HG03064 (cell line): ENCODE measurements at regions not wholly inside any gene's neighbourhood (a gene's known extent, or its start where the extent isn't known, plus 50 kb on each side); places are given as distances from the start of the nearest gene placed in this dataset.
"Not testable (repeated sequence)": the region's sequence is repeated elsewhere in the genome, so short reads cannot be mapped to it uniquely, and the experiment has no call there.

Experiments used
- ATAC-seq: cut with Tn5 transposase; IDR thresholded peaks from one replicate; pipeline ENCODE4 v1.9.1; 2021; ENCODE audit warnings: low read depth; ENCODE audit not compliant: unreplicated experiment

GRCh38 chr1:187038784-187039183 is 210.0 kb downstream of the PLA2G4A start:
- ATAC-seq = no peak

GRCh38 chr1:187041104-187041503 is 212.4 kb downstream of the PLA2G4A start:
- no peak for ATAC-seq

GRCh38 chr1:187042538-187042937 is 213.8 kb downstream of the PLA2G4A start:
- no peak for ATAC-seq

- ATAC-seq = not testable (repeated sequence)
Measured at GRCh38 chr1:187043433-187043832, 214.7 kb downstream of the PLA2G4A start.

- ATAC-seq = no peak
Measured at GRCh38 chr1:187044411-187044810, 215.7 kb downstream of the PLA2G4A start.

GRCh38 chr1:187045371-187045770 is 216.6 kb downstream of the PLA2G4A start:
- ATAC-seq = no peak

- ATAC-seq = no peak
Measured at GRCh38 chr1:187046293-187046692, 217.5 kb downstream of the PLA2G4A start.

GRCh38 chr1:187047298-187047697 is 218.5 kb downstream of the PLA2G4A start:
- ATAC-seq = no peak

- ATAC-seq = peak; percentile 81
Measured at GRCh38 chr1:187051618-187052232, 223.0 kb downstream of the PLA2G4A start.

GRCh38 chr1:187053876-187054275 is 225.1 kb downstream of the PLA2G4A start:
- ATAC-seq = no peak

GRCh38 chr1:187054862-187055757 is 226.4 kb downstream of the PLA2G4A start:
- no peak for ATAC-seq

- ATAC-seq = no peak
Measured at GRCh38 chr1:187063271-187063670, 234.5 kb downstream of the PLA2G4A start.

GRCh38 chr1:187067160-187067559 is 238.4 kb downstream of the PLA2G4A start:
- no peak for ATAC-seq

- no peak for ATAC-seq
Measured at GRCh38 chr1:187070076-187070475, 241.3 kb downstream of the PLA2G4A start.

- ATAC-seq = not testable (repeated sequence)
Measured at GRCh38 chr1:187072262-187073034, 243.7 kb downstream of the PLA2G4A start.

- ATAC-seq = not testable (repeated sequence)
Measured at GRCh38 chr1:187073035-187073560, 244.3 kb downstream of the PLA2G4A start.

GRCh38 chr1:187073634-187074245 is 245.0 kb downstream of the PLA2G4A start:
- not testable (repeated sequence) for ATAC-seq

GRCh38 chr1:187074445-187075048 is 245.8 kb downstream of the PLA2G4A start:
- ATAC-seq = no peak

GRCh38 chr1:187076922-187077321 is 248.2 kb downstream of the PLA2G4A start:
- no peak for ATAC-seq

GRCh38 chr1:187078321-187078720 is 249.6 kb downstream of the PLA2G4A start:
- no peak for ATAC-seq
